Smooth muscle cell (in vitro differentiated cells): ENCODE measurements at regions not wholly inside any gene's neighbourhood (a gene's known extent, or its start where the extent isn't known, plus 50 kb on each side); places are given as distances from the start of the nearest gene placed in this dataset.

Experiments
- DNase-seq: peaks from one replicate; lab custom pipeline; 2025; ENCODE audit not compliant: unreplicated experiment; lab: John Stamatoyannopoulos, UW
- H2AFZ ChIP-seq: fragments of 200-600 bp; sonication (generic); 2 replicates; pipeline ENCODE4 v1.6.0; 2016; ENCODE audit warnings: antibody characterized with exemption, low read depth, mild to moderate bottlenecking
- H3F3A ChIP-seq: fragments of 200-600 bp; sonication (generic); 2 replicates; pipeline ENCODE4 v1.6.0; 2017; ENCODE audit warnings: antibody characterized with exemption, low read depth
- H3K27ac ChIP-seq: fragments of 200-600 bp; sonication (generic); 2 replicates; pipeline ENCODE4 v1.5.1; 2016; ENCODE audit warnings: low read depth, mild to moderate bottlenecking
- H3K27me3 ChIP-seq: fragments of 200-600 bp; sonication (generic); 2 replicates; pipeline ENCODE4 v1.6.1; 2016; ENCODE audit warnings: low read depth, mild to moderate bottlenecking
- H3K36me3 ChIP-seq: fragments of 200-600 bp; sonication (generic); 2 replicates; pipeline ENCODE4 v1.5.1; 2016; ENCODE audit warnings: low read depth
- H3K4me1 ChIP-seq: fragments of 200-600 bp; sonication (generic); 2 replicates; pipeline ENCODE4 v1.5.1; 2016; ENCODE audit warnings: low read depth
- H3K4me2 ChIP-seq: fragments of 200-600 bp; sonication (generic); 2 replicates; pipeline ENCODE4 v1.6.0; 2016; ENCODE audit warnings: mild to moderate bottlenecking
- H3K4me3 ChIP-seq: fragments of 200-600 bp; sonication (generic); 2 replicates; pipeline ENCODE4 v1.5.1; 2016; ENCODE audit warnings: mild to moderate bottlenecking
- H3K79me2 ChIP-seq: fragments of 200-600 bp; sonication (generic); 2 replicates; pipeline ENCODE4 v1.6.0; 2016; ENCODE audit warnings: low read depth, mild to moderate bottlenecking
- H3K9ac ChIP-seq: fragments of 200-600 bp; sonication (generic); 2 replicates; pipeline ENCODE4 v1.6.0; 2016; ENCODE audit warnings: low read depth
- H3K9me3 ChIP-seq: fragments of 200-600 bp; sonication (generic); replicated peaks from 2 replicates; pipeline ENCODE4 v1.5.1; 2016; ENCODE audit warnings: low read depth
- H4K20me1 ChIP-seq: fragments of 200-600 bp; sonication (generic); 2 replicates; pipeline ENCODE4 v1.6.0; 2016; ENCODE audit warnings: low read depth
- CTCF ChIP-seq: fragments of 200-600 bp; sonication (generic); IDR thresholded peaks from 2 replicates; pipeline ENCODE4 v1.5.1; 2017; ENCODE audit warnings: borderline replicate concordance, mild to moderate bottlenecking, antibody characterized with exemption; ENCODE audit not compliant: insufficient read depth, poor library complexity, severe bottlenecking
- WGBS: methylation state at CpG from one replicate; pipeline ENCODE4 v1.1.7; 2016; ENCODE audit warnings: low lambda C conversion rate; 5-methylcytosine and 5-hydroxymethylcytosine counted together

GRCh38 chr17:12282056-12282455 lies 261.4 kb downstream of the MAP2K4 start:
- Histone ChIP-seq H3K27me3 (no peaks in the 10 kb centered on the region), H3K4me2 (no peak overlapping the region), H2AFZ (no peak overlapping the region), H3K4me1 (no peaks in the 10 kb centered on the region), H3K9me3 (no peaks in the 10 kb centered on the region), H3K27ac (no peak overlapping the region), H3K4me3 (no peak overlapping the region), H3F3A (no peaks in the 10 kb centered on the region), H3K36me3 (no peaks in the 10 kb centered on the region), H4K20me1 (no peaks in the 10 kb centered on the region), H3K9ac (no peak overlapping the region), H3K79me2 (no peaks in the 10 kb centered on the region)
- no peak for DNase-seq
- 72% methylated on average over 1 of the region's 1 CpG for WGBS
- no peak for TF ChIP-seq CTCF

GRCh38 chr17:12287953-12288352 lies 267.3 kb downstream of the MAP2K4 start:
- Histone ChIP-seq H3K4me2 (no peak overlapping the region), H3K9ac (no peak overlapping the region), H3K79me2 (no peaks in the 10 kb centered on the region), H3K27ac (no peak overlapping the region), H3F3A (no peaks in the 10 kb centered on the region), H3K4me3 (no peak overlapping the region), H4K20me1 (no peaks in the 10 kb centered on the region), H2AFZ (no peak overlapping the region), H3K4me1 (no peaks in the 10 kb centered on the region), H3K9me3 (no peaks in the 10 kb centered on the region), H3K27me3 (no peaks in the 10 kb centered on the region), H3K36me3 (no peaks in the 10 kb centered on the region)
- TF ChIP-seq CTCF, result no peak
- DNase-seq, result no peak
- 33% methylated on average over 2 of the region's 2 CpGs for WGBS

- TF ChIP-seq CTCF, result no peak
- H3K79me2 ChIP-seq, result no peaks in the 10 kb centered on the region
- no peaks in the 10 kb centered on the region for H4K20me1 ChIP-seq
- no peaks in the 10 kb centered on the region for H3F3A ChIP-seq
- 96% methylated on average over 6 of the region's 6 CpGs for WGBS
- H3K4me2 ChIP-seq, result no peak overlapping the region
- no peaks in the 10 kb centered on the region for H3K36me3 ChIP-seq
- H3K9me3 ChIP-seq, result no peaks in the 10 kb centered on the region
- H3K27ac ChIP-seq, result no peak overlapping the region
- no peak for DNase-seq
- no peak overlapping the region for H2AFZ ChIP-seq
- no peak overlapping the region for H3K9ac ChIP-seq
- no peaks in the 10 kb centered on the region for H3K27me3 ChIP-seq
- no peaks in the 10 kb centered on the region for H3K4me1 ChIP-seq
- H3K4me3 ChIP-seq, result no peak overlapping the region
These were observed 269.5 kb downstream of the MAP2K4 start for GRCh38 chr17:12290207-12290606.

- no peak overlapping the region for H3K4me3 ChIP-seq
- no peaks in the 10 kb centered on the region for H3K9me3 ChIP-seq
- H3K4me2 ChIP-seq, result no peak overlapping the region
- peak overlapping the region; percentile 41 for H2AFZ ChIP-seq
- no peaks in the 10 kb centered on the region for H3K27me3 ChIP-seq
- H3K27ac ChIP-seq, result no peak overlapping the region
- 58% methylated on average over 5 of the region's 5 CpGs for WGBS
- TF ChIP-seq CTCF, result no peak
- H3K9ac ChIP-seq, result no peak overlapping the region
- H3K79me2 ChIP-seq, result no peaks in the 10 kb centered on the region
- H3F3A ChIP-seq, result no peaks in the 10 kb centered on the region
- H4K20me1 ChIP-seq, result no peaks in the 10 kb centered on the region
- no peak for DNase-seq
- no peaks in the 10 kb centered on the region for H3K36me3 ChIP-seq
- H3K4me1 ChIP-seq, result no peaks in the 10 kb centered on the region
These were observed 275.5 kb downstream of the MAP2K4 start for GRCh38 chr17:12296209-12296625.
